ENCODE measurements at regions not wholly inside any gene's neighbourhood (a gene's known extent, or its start where the extent isn't known, plus 50 kb on each side); places are given as distances from the start of the nearest gene placed in this dataset.

DNA sequence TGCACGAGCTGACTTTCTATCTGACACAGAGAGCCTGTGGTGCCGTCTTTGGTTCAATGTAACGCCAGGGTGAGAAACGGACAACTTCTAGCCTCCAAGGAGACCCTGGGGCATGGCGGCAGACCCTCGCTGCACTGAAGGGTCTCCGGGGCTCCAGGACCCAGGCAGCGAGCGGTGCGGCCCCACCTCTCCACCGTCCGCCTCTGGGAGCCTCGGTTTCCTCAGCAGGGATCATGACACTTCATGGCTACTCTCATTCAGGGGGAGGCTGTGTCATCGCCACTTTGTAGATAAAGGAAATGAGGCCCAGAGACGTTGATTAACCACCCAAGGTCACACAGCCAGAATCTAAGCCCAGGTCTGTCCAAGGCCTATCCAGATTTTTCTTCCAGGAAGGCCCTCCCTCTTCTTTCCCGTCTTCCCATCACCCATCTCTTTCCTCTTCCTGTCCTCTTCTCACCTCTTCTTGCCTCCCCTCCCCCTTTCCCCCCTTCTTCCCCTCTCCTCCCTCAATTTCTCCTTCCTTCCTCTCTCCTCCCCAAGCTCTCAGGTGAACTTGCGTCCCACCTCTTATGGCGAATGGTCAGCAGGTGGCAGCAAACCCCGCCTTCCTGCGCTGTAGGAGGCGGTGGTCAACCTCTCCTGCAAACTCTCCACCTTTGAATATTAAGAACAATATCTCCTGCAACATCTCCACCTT is 69.3 kb upstream of the HMX1 start:
- no peak overlapping the region for H3K9ac ChIP-seq (ENCODE audit: low read length)
- H3K9me3 ChIP-seq (ENCODE audit: control insufficient read depth, low read depth, low read length): peaks cover 6% of the 10 kb centered on the region
- H3K4me3 ChIP-seq (ENCODE audit: low read length): no peak overlapping the region
- peaks cover 7% of the 10 kb centered on the region for H3K4me1 ChIP-seq (ENCODE audit: control insufficient read depth, low read depth, low read length)
- no peak overlapping the region for H3K27ac ChIP-seq (ENCODE audit: low read length)
- H3K27me3 ChIP-seq (ENCODE audit: control insufficient read depth, insufficient read depth, low read length): no peaks in the 10 kb centered on the region
- no peaks in the 10 kb centered on the region for H3K36me3 ChIP-seq (ENCODE audit: control insufficient read depth, low read depth, low read length)

DNA sequence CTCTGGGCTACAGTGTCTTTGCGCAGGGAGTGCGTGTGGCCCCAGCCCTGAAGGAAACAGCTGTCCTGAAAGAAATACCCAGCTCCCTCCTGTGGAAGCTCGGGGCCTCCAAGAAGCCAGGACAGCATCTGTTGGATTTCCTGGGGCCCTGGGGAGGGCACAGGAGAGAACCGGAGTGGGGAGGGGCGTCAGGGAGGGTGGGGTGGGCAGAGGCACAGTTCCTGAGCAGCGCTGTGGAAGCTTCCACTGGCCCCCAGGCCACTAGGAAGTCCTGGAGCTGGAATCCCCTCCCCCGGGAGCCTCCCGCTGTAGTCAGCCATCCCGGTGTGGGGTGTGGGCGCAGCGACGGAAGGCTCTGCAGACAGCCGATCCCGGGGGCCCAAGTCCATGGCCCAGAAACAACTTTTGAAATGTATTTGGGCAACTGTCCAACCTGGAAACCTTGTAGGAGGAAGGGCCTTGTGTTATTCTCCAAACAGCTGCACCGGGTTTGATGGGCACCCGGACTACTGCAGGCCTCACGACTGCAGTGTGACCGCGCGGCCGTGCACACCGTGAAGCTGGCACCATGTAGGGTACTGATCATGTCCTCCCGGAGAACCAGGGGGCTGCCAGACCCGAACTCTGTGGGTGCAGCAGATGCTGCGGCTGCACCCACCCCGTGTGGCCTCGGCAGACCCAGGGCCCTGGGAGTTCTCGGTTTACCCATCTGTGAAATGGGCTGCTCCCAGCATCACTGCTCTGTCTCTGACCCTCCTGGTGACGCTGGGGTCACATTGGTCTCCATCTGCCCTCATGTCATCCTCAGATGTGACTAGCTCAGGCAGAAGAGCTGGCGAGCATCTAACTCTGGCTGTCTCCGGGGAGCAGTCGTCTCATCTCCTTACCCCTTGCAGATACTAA is 68.5 kb upstream of the HMX1 start:
- no peaks in the 10 kb centered on the region for H3K36me3 ChIP-seq (ENCODE audit: control insufficient read depth, low read depth, low read length)
- H3K4me1 ChIP-seq (ENCODE audit: control insufficient read depth, low read depth, low read length): peaks cover 7% of the 10 kb centered on the region
- H3K27ac ChIP-seq (ENCODE audit: low read length): no peak overlapping the region
- H3K4me3 ChIP-seq (ENCODE audit: low read length): no peak overlapping the region
- peaks cover 10% of the 10 kb centered on the region for H3K9me3 ChIP-seq (ENCODE audit: control insufficient read depth, low read depth, low read length)
- no peaks in the 10 kb centered on the region for H3K27me3 ChIP-seq (ENCODE audit: control insufficient read depth, insufficient read depth, low read length)
- no peak overlapping the region for H3K9ac ChIP-seq (ENCODE audit: low read length)

DNA sequence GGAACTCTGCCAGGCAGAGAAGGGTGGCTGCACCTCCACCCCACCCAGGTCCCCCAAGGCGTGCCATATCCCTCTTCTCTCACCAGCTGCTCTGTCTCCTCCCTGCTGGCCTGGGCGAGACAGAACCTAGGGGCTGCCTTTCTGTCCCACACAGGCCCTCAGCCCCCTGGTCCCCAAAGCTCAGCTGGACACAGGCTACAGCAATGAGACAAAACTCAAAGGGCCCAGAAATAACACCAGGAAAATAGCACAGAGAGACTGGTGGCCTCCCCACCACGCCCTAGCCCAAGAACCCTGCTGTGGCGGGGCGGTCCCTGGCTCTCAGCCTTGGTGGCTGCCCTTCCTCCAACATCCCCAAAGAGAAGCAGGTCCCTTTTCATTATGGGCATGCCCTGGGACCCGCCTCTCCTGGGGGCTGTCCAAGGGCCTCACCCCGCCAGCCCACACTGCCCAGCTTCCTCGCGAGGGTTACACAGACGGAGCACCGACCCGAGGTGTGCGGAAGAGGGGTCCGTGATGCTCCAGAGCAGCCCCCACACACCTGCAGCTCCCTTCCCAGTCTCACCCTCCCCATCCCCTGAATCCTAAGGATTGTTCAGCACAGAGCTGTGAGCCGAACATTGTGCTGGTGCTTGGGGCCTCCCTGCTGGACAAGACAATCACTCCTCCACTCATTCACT is 67.7 kb upstream of the HMX1 start:
- H3K4me3 ChIP-seq (ENCODE audit: low read length): no peak overlapping the region
- no peaks in the 10 kb centered on the region for H3K36me3 ChIP-seq (ENCODE audit: control insufficient read depth, low read depth, low read length)
- peaks cover 7% of the 10 kb centered on the region for H3K4me1 ChIP-seq (ENCODE audit: control insufficient read depth, low read depth, low read length)
- H3K9ac ChIP-seq (ENCODE audit: low read length): no peak overlapping the region
- no peak overlapping the region for H3K27ac ChIP-seq (ENCODE audit: low read length)
- no peaks in the 10 kb centered on the region for H3K27me3 ChIP-seq (ENCODE audit: control insufficient read depth, insufficient read depth, low read length)
- peaks cover 10% of the 10 kb centered on the region for H3K9me3 ChIP-seq (ENCODE audit: control insufficient read depth, low read depth, low read length)

GRCh38 chr4:8938623-8939022 is 67.0 kb upstream of the HMX1 start:
- Histone ChIP-seq H3K4me1 (ENCODE audit: control insufficient read depth, low read depth, low read length) (peaks cover 7% of the 10 kb centered on the region), H3K36me3 (ENCODE audit: control insufficient read depth, low read depth, low read length) (no peaks in the 10 kb centered on the region), H3K27me3 (ENCODE audit: control insufficient read depth, insufficient read depth, low read length) (no peaks in the 10 kb centered on the region), H3K27ac (ENCODE audit: low read length) (no peak overlapping the region), H3K4me3 (ENCODE audit: low read length) (no peak overlapping the region), H3K9me3 (ENCODE audit: control insufficient read depth, low read depth, low read length) (peaks cover 11% of the 10 kb centered on the region), H3K9ac (ENCODE audit: low read length) (no peak overlapping the region)

DNA sequence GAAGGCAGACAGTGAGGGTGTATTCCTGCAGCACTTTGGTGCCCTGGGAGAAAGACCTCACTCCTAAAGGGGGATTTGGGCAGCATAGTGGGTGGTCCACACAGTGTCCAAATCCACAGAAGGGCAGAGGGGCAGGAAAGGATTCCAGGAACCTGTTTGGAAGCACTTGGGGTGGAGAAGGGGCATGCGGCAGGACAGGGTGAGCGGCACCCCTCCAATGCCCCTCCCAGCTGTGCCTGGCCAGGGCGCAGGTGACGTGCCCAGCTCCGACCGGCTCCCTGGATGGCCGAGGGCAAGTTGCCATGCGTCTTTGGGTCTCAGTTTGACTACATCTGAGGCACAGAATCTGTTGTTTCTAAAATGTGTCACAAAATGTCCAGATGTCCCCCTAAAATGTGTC is 66.5 kb upstream of the HMX1 start:
- H3K4me1 ChIP-seq (ENCODE audit: control insufficient read depth, low read depth, low read length): peaks cover 7% of the 10 kb centered on the region
- H3K9ac ChIP-seq (ENCODE audit: low read length): no peak overlapping the region
- H3K9me3 ChIP-seq (ENCODE audit: control insufficient read depth, low read depth, low read length): peaks cover 15% of the 10 kb centered on the region
- H3K36me3 ChIP-seq (ENCODE audit: control insufficient read depth, low read depth, low read length): no peaks in the 10 kb centered on the region
- no peak overlapping the region for H3K4me3 ChIP-seq (ENCODE audit: low read length)
- no peaks in the 10 kb centered on the region for H3K27me3 ChIP-seq (ENCODE audit: control insufficient read depth, insufficient read depth, low read length)
- no peak overlapping the region for H3K27ac ChIP-seq (ENCODE audit: low read length)

DNA sequence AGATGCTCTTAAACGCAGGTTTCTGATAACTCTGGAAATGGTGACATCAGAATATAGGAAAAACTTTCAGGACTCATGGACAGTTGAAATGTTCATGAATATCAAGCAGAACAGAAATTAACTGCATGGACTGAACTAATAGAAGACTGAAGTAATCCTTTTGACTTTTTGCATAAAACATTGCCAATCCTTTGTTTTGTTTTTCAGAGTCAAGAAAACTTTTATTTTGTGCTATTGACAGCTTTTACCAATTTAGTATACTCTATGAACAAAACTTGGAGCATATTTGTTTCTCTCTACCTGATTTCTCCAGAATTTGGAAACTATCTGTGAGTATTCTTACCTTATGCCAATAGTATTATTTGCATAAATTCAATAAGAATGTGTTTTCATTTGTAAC is 61.2 kb upstream of the HMX1 start:
- H3K27ac ChIP-seq (ENCODE audit: low read length): no peak overlapping the region
- H3K36me3 ChIP-seq (ENCODE audit: control insufficient read depth, low read depth, low read length): no peaks in the 10 kb centered on the region
- H3K9me3 ChIP-seq (ENCODE audit: control insufficient read depth, low read depth, low read length): peaks cover 26% of the 10 kb centered on the region
- no peaks in the 10 kb centered on the region for H3K27me3 ChIP-seq (ENCODE audit: control insufficient read depth, insufficient read depth, low read length)
- no peaks in the 10 kb centered on the region for H3K4me1 ChIP-seq (ENCODE audit: control insufficient read depth, low read depth, low read length)
- H3K4me3 ChIP-seq (ENCODE audit: low read length): no peak overlapping the region
- no peak overlapping the region for H3K9ac ChIP-seq (ENCODE audit: low read length)

DNA sequence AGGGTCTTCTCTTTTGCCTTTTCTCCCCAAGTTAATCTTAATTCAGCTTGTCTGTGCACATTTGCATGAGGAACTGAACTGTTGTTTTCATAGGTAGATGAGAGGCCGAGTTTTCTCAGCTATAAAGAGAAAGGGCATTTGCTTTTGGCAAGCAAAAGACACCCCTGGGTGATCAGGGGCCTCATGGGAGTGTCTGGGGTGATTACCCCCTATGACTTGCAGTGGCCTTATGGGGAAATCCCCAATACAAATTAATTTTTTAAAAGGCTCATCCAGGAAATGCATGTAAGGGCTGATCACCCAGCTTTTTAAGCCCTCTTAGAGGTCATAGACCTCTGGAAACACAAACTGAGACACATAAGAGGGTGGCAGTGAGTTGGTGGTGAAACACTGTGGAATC is 56.4 kb upstream of the HMX1 start:
- H3K27me3 ChIP-seq (ENCODE audit: control insufficient read depth, insufficient read depth, low read length): no peaks in the 10 kb centered on the region
- H3K9me3 ChIP-seq (ENCODE audit: control insufficient read depth, low read depth, low read length): peaks cover 10% of the 10 kb centered on the region
- no peaks in the 10 kb centered on the region for H3K4me1 ChIP-seq (ENCODE audit: control insufficient read depth, low read depth, low read length)
- no peak overlapping the region for H3K27ac ChIP-seq (ENCODE audit: low read length)
- H3K36me3 ChIP-seq (ENCODE audit: control insufficient read depth, low read depth, low read length): no peaks in the 10 kb centered on the region
- no peak overlapping the region for H3K9ac ChIP-seq (ENCODE audit: low read length)
- no peak overlapping the region for H3K4me3 ChIP-seq (ENCODE audit: low read length)

- H3K9ac ChIP-seq (ENCODE audit: low read length): no peak overlapping the region
- H3K27me3 ChIP-seq (ENCODE audit: control insufficient read depth, insufficient read depth, low read length): peaks cover 8% of the 10 kb centered on the region
- H3K4me1 ChIP-seq (ENCODE audit: control insufficient read depth, low read depth, low read length): no peaks in the 10 kb centered on the region
- H3K4me3 ChIP-seq (ENCODE audit: low read length): no peak overlapping the region
- no peaks in the 10 kb centered on the region for H3K36me3 ChIP-seq (ENCODE audit: control insufficient read depth, low read depth, low read length)
- no peak overlapping the region for H3K27ac ChIP-seq (ENCODE audit: low read length)
- no peaks in the 10 kb centered on the region for H3K9me3 ChIP-seq (ENCODE audit: control insufficient read depth, low read depth, low read length)
Observed at GRCh38 chr4:8922481-8922880, 50.8 kb upstream of the HMX1 start.

DNA sequence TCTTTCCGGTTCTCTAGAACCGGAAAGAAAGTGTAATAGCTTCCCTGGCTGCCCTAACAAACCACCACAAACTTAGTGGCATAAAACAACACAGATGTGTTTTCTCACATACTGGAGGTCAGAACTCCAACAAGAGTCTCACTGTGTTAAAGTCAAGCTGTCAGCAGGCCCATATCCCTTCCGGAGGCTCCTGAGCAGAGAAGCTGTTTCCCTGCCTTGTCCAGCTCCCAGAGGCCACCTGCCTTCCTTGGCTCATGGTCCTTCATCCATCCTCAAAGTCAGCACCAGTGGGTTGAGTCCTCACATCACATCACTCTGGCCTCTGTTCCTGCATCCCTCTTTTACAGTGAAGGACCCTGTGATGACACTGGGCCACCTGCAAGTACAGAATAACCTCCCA is 49.8 kb upstream of the HMX1 start:
- Histone ChIP-seq H3K4me3 (ENCODE audit: low read length) (no peak overlapping the region), H3K9ac (ENCODE audit: low read length) (no peak overlapping the region), H3K4me1 (ENCODE audit: control insufficient read depth, low read depth, low read length) (no peaks in the 10 kb centered on the region), H3K27ac (ENCODE audit: low read length) (no peak overlapping the region), H3K27me3 (ENCODE audit: control insufficient read depth, insufficient read depth, low read length) (peaks cover 8% of the 10 kb centered on the region), H3K36me3 (ENCODE audit: control insufficient read depth, low read depth, low read length) (no peaks in the 10 kb centered on the region), H3K9me3 (ENCODE audit: control insufficient read depth, low read depth, low read length) (no peaks in the 10 kb centered on the region)
